GM12874 (cell line): ENCODE measurements at regions not wholly inside any gene's neighbourhood (a gene's known extent, or its start where the extent isn't known, plus 50 kb on each side); places are given as distances from the start of the nearest gene placed in this dataset.

Experiments
- CTCF ChIP-seq: IDR thresholded peaks from 2 replicates; pipeline ENCODE4 v1.5.1; 2011; ENCODE audit warnings: low read depth, mild to moderate bottlenecking, control low read depth, low read length, moderate library complexity; ENCODE audit not compliant: insufficient read depth

- no peak for TF ChIP-seq CTCF
These were observed 985.1 kb upstream of the LRRN3 start for GRCh38 chr7:110105840-110106239.

DNA sequence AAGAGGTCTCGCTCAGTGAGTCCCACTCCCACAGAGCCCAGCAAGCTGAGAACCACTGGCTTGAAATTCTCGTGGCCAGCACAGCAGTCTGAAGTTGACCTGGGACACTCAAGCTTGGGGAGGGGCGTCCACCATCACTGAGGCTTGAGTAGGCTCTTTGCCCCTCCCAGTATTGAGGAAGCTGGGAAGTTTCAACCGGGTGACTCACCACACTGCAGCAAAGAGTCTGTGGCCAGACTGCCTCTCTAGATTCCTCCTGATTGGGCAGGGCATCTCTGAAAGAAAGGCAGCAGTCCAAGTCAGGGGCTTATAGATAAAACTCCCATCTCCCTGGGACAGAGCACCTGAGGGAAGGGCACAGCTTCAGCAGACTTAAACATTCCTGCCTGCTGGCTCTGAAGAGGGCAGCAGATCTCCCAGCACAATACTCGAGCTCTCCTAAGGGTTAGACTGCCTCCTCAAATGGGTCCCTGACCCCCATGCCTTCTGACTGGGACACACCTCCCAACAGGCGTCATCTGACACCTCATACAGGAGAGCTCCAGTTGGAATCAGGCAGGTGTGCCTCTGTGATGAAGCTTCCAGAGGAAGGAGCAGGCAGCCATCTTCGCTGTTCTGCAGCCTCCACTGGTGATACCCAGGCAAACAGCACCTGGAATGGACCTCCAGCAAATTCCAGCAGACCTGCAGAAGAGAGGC is 970.9 kb upstream of the LRRN3 start:
- no peak for TF ChIP-seq CTCF

DNA sequence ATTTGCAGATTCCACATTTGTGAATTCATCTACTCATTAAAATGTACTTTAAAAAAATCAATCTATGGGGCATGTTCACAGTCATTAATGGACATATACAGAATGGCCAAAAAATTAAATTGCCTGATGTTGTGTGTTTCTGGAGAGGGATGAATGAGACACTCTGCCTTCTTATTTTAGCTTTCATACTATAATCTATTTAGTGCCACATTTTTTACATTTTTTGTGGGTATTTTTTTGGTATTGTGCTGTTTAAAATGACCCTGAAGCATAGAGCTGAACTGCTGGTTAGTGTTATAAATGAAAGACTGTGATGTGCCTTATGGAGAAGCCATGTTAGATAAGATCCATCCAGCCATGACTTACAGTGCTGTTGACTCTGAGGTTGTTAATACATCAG is 961.8 kb upstream of the LRRN3 start:
- no peak for TF ChIP-seq CTCF

DNA sequence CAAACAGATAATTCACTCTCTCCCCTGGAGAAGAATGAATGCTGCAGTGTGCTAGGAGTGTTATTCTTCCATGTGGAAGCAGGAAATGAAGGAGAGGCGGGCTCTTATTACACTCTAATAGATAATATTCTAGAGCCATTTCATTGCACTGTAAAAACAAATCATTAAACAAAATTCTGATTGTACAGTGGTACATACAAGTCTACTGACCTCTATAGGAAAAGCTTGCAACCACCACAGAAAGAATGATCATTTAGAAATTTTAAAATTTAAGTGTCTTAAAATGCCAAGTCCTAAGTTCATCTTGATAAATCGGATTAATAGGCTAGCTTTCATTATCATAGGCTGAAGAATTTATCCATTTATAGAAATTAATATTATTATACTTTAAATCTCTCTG is 960.3 kb upstream of the LRRN3 start:
- no peak for TF ChIP-seq CTCF

DNA sequence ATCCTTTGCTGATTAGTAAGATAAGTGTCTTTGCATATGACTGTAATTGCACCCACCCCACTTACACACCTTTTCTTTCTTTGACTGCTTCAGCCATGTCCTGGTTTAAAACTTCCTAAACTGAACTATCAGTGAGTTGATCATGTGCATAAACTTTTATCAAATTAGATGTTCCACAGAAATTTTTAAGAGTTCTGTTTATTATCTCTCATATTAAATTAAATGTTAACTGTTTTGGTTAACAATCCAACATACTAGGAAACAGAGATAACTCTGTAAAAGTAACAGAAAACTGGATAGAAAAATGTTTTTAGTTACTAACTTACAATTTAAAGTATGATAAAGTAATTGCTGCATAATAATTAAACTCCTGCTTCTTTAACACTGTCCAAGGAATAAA is 959.6 kb upstream of the LRRN3 start:
- no peak for TF ChIP-seq CTCF

DNA sequence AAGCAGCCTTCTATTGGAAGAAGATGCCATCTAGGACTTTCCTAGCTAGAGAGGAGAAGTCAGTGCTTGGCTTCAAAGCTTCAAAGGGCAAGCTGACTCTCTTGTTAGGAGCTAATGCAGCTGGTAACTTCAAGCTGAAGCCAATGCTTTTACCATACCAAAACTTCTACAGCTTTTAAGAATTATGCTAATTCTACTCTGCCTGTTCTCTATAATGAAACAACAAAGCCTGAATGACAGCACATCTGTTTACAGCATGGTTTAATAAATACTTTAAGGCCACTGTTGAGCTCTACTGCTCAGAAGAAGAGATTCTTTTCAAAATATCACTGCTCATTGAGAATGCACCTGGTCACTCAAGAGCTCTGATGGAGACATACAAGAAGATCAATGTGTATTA is 951.9 kb upstream of the LRRN3 start:
- TF ChIP-seq CTCF = no peak

- no peak for TF ChIP-seq CTCF
These were observed 947.9 kb upstream of the LRRN3 start for GRCh38 chr7:110142939-110143526.

DNA sequence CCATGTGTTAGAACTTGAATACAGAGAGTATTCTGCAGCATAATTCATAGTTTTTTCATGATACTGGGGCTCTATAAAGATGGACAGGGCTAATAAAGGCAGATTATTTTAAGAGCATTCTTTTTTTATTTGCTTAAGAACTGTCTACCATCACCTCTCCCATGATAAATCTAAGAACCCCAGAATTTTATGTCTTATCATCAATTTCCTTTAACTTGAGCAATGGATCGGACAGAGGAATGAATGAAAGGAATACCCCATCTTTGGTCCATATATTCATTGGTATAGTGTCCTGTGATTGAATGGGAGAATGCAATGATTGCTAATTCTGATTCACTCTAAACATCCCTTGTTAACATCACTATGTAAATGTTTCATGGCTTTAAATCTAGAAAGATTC is 946.3 kb upstream of the LRRN3 start:
- no peak for TF ChIP-seq CTCF
